ENCODE measurements at regions not wholly inside any gene's neighbourhood (a gene's known extent, or its start where the extent isn't known, plus 50 kb on each side); places are given as distances from the start of the nearest gene placed in this dataset.
"Not testable (repeated sequence)": the region's sequence is repeated elsewhere in the genome, so short reads cannot be mapped to it uniquely, and the experiment has no call there.

DNA sequence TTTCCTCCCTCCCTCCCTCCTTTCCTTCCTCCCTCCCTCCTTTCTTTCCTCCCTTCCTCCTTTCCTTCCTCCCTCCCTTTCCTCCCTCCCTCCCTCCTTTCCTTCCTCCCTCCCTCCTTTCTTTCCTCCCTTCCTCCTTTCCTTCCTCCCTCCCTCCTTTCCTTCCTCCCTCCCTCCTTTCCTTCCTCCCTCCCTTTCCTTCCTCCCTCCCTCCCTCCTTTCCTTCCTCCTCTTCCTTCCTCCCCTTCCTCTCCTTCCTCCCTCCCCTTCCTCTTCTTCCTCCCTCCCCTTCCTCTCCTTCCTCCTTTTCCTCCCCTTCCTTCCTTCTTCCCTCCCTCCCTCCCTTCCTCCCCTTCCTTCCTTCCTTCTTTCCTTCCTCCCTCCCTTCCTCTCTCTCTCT, 748.5 kb downstream of the EPHA4 start:
- DNase-seq = not testable (repeated sequence)

DNA sequence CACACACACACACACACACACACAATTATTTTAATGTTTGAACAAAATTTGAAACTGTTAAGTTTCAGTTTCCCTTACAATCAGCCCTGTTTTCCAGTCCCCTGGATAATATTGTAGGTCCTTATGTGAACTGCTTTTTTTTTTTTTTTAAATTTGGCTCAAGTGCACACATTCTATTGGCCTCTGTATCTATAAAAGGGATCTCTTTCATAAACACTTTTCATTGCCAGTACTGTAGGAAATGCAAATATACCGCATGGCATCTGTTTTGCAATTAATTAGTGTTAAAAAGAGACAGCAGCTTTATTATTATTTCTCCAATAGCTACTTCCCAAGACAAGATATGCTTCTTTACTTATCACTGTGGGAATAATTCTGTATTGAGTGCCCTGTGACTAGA, 738.7 kb downstream of the EPHA4 start:
- no peak for DNase-seq

DNA sequence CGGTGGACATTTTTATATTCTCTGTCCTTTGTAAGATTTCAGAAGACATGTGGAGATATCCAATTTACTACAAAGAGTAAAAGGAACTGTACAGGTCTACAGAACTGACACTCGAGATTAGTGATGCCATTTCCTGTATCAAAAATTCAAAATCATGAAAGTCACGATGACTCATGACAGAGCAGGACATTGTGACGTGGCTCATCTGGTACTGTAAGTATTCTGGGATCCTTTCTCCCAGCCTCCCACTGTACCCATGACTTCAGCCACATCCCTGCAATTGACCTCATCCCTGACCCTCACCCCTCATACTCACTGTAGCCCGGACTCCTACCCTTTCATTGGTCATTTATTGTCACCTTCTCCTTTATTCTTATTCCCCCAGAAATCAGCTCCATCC, 736.5 kb downstream of the EPHA4 start:
- no peak for DNase-seq

DNA sequence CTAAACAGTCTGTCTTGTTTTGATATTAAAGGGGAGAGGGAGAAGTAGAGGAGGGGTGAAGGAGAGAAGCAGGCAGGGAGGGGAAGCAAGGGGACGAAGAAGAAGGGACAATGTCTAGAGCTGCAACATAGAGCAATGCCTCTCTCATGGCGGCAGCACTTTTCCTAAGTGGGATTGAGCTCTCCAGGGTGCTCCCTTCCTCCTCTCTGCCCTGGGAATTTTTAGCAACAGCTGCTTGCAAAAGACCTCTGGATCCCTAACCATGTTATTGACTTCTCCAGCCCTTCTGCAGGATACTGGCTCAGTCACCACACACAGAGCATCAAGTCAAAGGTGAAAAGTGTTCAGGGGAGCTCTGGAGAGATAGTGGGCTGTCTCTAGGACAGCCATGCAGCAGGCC, 734.9 kb downstream of the EPHA4 start:
- no peak for DNase-seq

DNA sequence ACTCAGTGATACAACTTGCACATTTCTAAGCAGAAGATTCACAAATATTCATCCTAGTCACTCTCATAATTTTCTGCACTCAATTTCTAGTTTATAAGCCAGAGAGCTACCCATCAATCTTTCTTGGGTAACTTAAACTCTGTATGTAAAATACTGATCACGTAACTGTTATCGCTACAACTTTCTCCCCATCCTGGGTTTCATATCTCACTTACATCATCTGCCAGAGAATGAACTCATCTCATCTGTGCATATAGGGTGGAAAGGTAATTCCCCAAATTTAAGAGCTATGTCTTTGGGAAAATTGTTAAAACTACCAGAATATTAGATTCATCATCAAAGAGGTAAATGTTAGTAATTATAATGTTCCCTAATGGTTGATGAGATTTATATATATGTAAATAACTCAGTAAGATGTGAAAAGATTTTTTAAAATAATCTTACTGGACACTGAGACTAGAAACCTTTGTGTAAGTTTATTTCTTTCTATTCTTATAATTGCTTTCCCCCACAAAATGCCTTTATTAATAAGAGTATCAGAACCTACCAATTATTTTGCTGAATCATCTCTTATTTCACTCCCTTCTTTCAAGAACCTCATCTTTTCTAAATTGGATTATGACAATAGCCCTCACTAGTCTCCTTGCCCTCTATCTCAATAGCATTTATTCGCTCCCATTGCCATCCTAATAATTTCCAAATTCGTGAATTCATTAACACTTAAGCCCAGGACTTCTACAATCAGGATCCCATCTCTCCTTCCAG, 729.0 kb downstream of the EPHA4 start:
- DNase-seq = no peak

DNA sequence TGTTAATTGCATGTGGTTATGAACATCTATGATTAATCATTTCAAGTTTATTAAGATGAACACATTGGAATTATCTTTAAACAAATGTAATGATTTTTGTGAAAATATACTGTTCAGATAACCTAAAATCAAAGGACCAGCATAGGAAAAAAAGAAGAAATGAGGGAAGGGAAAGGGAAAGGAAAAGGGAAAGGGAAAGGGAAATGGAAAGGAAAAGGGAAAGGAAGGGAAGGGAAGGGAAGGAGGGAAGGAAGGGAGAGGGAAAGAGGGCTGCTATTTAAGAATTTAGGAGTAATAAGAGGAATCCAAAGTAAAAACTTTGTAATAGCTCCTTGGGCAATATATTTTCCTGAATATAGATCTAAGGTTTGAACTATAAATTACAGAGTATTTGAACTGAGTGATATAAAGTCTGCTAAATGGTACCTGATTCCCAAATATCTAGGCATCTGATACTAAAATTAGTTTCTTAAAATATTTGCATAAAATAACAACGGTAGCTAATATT, 726.3 kb downstream of the EPHA4 start:
- DNase-seq = no peak

DNA sequence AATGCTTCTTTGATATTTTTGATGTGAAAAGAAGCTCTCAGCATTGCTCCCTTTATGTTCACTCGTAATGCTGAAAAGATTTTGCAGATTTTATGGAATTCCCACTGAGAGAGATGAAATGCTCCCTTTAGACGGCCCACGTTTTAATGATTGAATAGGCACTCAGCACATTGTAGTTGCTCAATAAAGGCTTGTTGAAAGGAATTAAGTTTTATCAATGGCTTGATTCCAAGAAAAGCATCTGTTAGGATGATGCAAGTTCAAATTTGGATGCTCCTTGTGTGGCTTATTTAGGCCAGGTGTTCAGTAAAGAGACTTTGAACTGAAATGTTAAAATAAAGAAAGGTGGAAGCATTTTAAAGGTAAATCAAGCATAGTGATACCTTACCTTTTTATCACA, 725.1 kb downstream of the EPHA4 start:
- DNase-seq = no peak

DNA sequence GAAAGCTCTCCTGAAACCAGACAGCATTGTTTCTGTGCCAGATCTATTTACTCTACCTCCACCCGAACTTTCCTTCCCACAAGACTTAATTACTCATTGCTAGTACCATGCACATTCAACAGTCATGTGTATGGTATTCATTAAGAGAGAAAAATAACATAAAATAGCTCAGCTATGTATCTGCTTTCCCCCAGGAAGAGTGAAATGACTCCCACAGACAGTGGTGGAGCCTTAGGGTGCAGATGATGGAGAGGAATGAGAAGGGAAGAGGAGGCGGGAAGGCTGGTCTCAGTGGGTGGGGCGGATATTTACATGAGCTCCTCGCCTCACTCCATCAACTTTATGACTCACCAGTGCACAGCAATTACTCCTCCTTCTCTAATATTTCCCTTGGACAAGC, 724.5 kb downstream of the EPHA4 start:
- DNase-seq = no peak

DNA sequence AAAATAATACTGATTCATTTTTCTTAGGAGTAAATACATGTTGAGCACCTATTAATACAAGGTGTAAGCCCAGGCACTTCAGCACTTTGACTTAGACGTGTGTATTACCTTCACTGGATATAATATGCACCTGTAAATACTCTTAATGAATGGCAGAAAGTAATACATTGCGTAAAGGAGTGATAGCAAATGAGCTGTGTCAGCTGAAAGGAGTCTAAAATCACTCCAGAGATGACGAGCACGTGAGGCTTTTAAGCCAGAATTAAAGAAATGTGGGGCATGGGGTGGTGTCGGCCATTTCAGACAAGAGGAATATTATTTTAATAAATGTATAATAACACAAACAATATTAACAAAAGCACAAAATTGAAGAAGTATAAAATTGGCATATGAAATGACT, 722.7 kb downstream of the EPHA4 start:
- DNase-seq = no peak

DNA sequence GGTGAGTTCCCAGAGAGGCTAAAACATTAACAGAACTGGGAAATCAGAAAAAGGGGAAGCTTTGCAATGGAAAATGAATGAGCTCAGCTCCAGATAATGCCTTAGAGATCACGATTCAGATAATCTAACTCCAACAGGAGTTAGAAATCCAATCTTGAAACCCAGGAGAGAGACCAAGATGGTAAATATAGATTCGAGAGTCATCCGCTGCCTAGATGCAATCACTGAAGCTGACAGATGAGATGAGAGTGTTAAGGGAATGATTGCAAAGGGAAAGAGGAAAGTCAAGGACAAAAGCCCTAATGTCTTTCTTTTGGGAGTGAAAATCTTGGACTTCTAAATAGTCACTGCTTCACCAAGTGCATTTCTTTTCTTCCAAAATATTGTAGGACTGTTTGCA, 722.0 kb downstream of the EPHA4 start:
- DNase-seq = no peak

DNA sequence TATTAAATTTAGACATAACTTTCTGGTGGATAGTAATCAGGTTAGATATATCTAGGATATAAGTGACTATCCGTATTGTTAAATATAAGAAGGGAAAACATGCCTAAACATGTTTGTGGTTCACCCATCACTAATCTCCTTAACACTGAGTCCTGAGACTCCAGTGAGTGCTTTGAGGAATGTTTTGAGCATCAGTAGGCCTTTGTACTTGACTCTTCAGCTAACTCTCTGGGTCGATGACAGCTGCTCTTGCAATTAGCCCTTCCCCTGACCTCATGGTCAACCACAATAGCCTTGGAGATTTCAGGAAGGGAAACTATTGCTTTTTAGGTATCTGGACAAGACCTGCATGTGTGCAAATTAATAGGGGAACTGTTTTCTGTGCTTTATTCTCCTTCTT, 716.8 kb downstream of the EPHA4 start:
- DNase-seq = no peak

DNA sequence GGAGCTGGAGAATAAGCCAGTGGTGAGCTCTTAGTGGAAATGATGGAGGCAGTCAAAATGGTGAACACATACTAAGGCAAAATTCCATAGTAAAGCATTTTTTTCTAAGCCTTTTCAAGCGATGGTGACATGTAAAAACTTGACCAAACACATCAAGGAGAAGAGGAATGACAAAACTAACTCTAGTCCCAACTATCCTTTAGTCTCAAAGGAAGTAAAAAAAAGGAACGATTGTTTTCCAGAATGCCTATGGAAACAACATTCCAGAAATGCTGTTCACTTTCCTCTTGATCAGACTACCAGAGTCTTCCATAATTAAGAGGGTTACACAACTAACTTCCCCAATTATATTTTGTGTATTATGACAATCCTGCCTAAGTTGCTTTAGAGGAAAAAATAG, 715.6 kb downstream of the EPHA4 start:
- DNase-seq = no peak

DNA sequence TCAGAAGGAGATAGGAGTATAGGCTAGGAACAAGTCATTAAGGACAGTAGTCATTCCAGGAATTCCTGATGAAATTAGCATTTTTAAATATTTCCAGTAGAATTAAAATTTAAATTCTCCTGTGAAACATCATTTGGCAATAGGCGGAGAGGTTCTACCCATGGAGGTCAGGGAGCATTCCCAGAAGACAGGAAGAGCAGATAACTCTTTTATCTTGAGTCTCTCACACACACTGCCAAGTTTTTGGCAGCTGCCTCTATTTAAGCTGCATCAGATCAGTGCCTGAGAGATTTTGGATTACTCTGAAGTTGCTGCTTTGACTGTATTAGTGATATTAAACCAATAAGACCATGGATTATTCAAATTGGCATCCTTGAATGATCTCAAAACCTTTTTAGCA, 714.7 kb downstream of the EPHA4 start:
- DNase-seq = no peak

DNA sequence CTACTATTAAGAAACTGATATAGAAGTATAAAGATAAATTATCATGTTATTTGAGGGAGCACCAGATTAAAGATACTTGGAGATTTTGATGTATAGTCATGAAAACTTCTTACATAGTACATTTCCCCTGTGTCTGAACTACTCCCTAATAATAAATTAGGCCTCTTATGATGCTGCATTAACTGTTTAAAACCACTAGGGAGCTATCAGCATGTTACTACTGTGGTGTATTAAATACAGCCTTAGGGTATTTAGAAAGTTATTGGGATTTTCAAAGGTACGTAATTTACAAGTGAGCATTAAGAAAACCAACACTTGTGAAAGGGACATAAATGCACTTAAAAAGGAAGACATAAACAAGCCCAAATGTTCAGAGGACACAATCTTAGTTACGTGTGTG, 714.0 kb downstream of the EPHA4 start:
- DNase-seq = no peak

DNA sequence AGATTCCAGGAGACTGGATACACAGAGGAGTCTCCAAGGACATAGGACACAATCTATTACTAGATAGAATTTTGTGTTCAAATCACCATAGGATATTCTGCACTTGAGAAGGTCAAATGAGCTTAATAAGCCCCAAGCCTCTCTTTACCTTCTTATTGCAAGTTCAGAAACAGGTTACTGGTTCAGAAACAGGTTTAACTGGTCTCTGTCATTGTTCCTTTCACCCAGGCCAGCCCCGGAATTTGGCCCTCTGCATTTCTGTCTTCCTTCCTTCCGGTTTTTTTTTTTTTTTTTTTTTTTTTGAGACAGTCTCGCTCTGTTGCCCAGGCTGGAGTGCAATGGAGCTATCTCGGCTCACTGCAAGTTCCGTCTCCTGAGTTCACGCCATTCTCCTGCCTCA, 700.2 kb downstream of the EPHA4 start:
- no peak for DNase-seq

DNA sequence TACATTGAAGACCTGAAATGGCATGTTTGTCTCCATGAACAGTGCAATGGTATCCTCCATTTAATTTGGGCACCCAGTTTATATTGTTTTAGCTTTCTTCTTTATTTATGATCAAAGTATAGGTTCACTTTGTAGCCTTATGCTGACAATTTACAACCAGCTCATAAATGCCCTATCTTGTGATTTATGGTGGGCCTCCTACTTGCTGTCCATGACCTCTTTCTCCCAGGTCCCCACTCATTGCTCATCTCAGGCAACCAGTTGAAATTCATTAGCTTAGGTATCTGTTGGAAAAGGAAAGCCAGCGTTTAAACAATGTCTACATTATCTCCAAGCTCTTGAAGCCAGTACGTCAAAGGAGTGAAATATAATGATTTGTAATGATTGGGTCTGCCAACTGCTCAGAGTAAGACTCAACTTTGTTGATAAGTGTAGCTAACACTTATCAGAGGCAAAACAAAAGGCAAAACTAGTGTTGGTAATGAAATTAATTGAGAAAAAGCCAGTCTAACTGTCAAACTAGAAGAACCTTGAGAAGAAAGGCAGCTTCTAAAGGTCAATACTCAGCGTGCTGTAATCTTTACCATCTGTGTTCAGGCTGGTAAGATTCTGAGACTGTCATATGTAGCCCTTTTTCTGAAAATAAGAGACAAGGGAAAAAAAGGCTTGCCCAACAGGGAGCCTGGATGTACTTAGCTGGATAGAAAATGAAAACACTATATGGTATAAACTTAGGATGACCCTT, 695.9 kb downstream of the EPHA4 start:
- no peak for DNase-seq

DNA sequence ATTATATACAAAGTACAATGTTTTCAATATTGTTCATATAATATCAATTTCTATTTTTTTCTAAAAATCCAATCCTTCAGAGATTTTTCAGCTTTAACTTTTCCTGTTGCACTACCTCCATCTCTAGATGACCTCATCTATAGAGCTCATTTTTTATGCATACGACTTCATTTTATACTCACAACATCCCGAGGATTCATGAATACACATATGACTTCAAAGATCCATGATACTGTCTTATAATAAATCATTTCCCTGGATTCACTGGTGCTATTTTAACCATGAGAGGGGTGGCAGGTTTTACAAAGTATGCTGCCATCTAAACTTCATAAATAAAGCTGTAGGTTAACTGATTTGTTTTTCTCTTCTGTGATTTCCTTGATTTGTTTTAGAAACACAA, 694.6 kb downstream of the EPHA4 start:
- no peak for DNase-seq

DNA sequence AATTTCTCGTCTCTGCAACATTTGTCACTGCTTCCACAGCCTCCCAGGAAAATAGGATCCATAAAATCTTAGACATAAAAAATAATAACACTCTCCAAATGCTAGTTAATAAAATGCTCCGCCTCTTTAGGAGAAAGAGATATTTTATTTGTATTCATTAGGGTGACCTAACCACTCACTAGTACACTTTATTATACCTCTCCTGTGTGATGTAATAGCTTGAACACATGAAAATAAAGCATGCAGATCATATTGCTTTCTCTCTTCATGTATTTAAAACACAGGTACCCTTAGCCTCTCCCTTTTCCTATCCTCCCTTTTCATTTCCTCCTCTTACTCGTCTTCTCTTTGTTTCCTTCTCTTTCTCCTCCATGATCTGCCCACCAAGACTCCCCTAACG, 694.2 kb downstream of the EPHA4 start:
- DNase-seq = no peak

DNA sequence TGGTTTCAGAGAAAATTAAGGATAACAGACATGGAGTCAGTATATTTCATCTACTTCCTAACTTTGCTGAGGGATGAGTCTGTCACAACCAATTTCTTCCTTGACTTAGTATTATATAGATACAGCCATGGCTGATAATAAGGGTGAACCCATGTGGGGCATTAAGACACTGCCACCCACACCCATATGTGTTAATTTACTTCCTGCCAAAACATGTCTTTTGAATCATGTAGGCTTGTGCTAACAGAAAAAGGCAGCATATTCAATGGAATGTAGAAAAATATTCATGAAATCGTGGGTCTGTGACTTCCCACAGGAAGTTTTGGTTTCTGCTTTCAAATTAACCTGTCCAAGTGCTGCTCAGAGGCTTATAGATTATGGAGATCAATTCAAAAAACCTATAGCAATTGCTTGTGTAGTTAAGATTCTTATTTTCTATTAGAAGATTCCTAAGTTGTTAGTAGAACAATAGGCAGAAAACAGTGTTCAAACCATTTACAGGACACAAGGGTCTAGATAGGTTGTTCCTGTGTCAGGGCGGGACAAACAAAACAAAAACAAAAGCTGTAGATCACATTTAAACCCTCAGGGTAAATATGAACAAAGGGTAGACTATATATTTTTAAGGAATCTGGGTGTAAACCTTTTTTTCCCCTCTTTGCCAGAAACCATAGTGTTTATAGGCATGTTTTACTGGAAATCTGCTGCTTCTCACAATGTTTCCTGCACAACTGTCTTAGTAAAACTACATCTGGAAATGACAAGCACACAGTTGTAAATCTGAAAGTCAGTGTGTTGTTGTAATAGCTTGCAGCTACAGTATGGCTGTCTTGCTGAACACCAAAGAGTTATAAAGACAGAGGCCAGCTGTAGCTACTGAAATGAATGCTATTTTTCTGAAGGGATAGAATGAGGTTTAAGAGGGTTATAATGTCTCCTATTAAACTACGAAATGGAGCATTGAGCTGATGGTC, 691.2 kb downstream of the EPHA4 start:
- no peak for DNase-seq

DNA sequence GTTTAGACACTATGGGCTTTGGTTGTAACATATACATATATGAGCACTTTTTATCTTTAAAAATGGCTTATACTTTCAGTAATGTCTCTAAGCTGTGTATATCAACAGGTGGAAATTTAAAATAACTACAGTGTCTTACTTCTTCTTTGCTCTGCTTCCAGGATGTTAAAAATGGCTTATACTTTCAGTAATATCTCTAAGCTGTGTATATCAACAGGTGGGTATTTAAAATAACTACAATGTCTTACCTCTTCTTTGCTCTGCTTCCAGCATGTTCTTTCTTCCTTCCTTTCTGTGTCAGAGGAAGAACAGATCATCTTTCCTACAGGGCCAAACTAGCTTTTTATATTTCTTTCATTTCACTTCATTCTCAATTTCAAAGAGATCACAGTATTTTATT, 689.6 kb downstream of the EPHA4 start:
- DNase-seq = no peak

DNA sequence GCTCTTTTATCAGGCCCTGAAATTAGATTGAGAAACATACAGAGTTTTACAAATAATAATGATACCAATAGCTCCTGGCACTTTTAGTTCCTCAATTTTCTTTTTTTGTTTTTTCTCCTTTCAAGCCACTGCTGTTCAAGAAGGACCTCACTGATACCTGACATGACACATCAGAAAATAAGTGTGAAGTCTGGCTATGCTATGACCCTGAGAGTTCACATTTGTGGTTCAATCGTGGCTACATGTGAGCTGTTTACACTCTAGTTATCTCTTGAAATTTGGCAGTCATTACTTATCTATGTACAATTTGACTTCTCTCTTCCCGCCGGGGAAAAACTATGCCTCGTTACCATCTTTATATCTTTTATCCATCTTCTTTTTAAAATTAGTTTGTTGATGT, 686.5 kb downstream of the EPHA4 start:
- DNase-seq = no peak

DNA sequence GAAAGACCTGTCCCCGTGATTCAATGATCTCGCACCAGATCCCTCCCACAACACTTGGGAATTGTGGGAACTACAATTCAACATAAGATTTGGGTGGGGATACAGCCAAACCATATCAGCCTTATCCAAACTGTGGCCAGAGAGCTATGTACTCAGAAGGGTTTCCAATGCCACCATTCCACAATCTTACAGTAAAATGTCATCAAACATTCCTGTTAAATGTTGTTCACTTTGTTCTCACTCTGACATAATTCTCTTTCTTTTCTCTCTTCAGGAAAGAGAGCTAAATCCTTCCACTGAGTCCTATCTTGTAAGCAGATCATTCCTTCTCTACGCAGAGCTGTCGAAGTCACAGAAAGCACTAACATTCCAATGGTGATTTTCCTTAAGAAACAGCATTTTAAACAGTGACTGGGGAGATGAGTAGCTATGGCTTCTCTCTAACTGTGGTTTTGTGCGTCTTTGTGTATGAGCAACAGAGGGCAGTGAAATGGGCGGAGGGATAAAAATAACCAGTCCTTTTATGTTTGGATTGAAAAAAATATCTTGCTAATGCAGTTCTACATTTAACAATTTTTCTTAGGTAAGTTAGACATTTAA, 684.7 kb downstream of the EPHA4 start:
- DNase-seq = no peak

DNA sequence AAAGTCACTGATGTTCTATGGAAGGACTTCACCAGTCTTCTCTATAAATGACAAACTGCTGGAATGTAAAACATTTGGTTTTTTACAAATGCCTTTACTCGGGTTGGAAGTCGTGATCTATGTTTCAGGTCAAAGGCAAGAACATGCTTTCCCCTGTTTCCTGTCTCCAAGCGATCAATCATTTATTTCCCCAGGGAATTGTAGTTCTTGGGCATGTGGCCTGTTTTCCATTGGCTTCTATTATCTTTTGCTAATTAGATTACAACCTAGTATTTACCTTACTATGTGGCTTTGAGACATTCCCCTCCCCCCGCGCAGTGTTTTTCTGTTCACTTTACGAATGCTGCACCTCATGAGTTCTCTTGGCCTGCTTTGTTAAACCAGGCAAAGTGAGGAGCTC, 684.2 kb downstream of the EPHA4 start:
- DNase-seq = no peak

Measured in activated T-cell treated with anti-CD3 and anti-CD28 coated beads, Interleukin-2, amount 50 U/mL, for 1 hour (primary cell).